ENCODE measurements at regions not wholly inside any gene's neighbourhood (a gene's known extent, or its start where the extent isn't known, plus 50 kb on each side); places are given as distances from the start of the nearest gene placed in this dataset.

DNA sequence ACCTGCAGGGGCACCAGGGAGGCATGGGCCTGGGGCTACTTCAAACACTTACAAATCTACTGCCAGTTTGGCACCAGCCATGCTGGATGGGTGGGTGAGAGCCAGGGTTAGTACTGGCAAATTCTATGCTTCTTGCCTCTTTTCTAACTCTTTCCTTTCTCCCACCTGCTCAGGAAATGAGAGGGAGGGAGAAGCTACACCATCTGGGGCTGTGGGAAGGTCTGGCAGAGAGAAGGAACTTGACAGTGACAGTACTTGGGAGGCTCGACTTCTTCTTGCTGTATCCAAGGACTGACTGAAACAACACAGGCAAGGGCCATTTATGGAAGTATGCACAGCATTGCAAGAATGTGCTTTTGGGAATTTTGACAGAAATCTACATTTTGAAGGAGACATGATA lies 149.6 kb upstream of the DYRK2 start:
- DNase-seq (ENCODE audit: low spot score) = no peak

DNA sequence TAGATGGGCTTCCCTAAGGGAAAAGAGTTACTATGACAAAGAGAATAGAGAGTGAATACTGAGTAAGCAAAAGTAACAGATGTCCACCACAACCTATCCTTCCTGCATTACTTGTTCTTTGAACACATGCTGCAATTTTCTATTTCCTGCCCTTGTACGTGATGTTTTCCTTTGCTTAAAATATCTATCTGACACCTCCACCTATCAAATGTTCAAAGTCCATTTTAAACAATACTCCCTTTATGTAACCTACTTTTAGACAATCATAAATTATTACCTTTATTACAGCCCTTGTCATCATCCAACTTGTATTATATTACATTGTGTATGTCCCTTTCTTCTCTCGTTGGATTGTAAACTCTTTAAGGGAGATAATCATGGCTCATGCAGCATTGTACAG lies 147.2 kb upstream of the DYRK2 start:
- no peak for DNase-seq (ENCODE audit: low spot score)

- DNase-seq (ENCODE audit: low spot score) = no peak
Observed at GRCh38 chr12:67504026-67504425, 144.5 kb upstream of the DYRK2 start.

DNA sequence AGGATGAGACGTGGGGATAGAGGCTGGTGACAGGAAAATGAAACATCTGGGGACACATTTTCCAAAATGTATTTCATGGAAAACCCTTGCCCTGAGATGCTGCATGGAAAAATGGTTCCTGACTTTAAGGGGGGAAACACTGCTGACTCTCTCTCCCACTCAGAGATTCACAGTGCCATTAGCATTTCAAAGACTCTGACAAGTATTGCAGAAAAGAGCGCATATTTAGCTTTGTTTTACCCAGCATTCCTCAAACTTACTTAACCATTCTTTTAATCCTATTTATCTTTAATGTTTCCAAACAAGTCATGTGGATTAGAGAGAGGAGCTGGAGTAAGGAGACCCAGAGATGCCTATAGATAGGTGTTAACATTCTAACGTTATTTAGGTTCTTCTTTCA lies 141.8 kb upstream of the DYRK2 start:
- no peak for DNase-seq (ENCODE audit: low spot score)

GRCh38 chr12:67508830-67509229 lies 139.7 kb upstream of the DYRK2 start:
- DNase-seq (ENCODE audit: low spot score) = no peak

DNA sequence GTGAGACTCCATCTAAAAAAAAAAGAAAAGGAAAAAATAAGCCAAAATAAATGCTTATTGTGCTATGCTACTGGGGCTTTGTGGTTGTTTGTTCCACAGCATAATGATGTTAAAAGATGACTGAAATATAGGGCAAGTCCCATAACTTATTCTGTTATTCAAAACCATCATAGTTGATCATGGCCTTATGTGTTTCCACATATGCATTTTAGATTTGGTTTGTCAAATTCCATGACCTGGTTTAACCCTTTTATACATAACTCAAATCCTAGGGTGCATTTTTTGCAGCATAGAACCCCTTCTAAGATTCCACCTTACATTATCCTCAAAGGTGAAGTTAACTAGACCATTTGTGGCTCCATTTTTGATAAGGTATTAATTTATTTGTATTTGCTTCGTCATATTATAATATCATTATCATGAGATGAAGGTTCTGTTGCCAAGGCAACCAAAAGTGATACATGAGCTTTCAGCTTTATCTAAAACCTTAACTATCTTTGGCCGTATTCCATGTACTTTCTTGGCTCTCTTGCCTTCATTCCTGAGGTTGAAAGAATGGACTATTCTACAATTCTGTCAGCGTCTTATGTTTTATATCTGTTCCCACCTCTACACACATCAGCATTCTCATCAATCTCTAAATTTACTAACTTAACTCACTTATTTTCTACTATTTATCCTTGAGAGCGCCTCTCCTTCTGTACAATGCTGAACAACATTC lies 138.7 kb upstream of the DYRK2 start:
- no peak for DNase-seq (ENCODE audit: low spot score)

DNA sequence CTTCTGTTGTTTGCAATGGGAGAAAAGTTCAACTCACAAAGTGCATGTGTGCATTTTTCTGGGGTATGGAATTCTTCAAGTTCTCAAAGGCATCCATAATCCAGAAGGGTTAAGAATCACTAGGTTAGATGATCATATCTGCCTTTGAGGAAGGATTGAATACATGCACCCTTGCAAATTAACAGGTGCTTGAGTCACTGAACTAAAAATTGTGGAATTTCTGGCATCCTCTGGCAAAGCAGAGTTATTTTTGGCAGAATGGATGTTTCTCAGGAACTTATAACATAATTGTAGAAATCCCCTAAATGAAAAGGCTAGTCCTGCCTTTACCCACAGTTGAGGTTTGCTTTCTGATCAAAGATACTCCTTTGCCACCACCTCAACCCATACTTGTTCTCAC lies 136.5 kb upstream of the DYRK2 start:
- DNase-seq (ENCODE audit: low spot score) = no peak

- no peak for DNase-seq (ENCODE audit: low spot score)
Observed at GRCh38 chr12:67514502-67514901, 134.0 kb upstream of the DYRK2 start.

DNA sequence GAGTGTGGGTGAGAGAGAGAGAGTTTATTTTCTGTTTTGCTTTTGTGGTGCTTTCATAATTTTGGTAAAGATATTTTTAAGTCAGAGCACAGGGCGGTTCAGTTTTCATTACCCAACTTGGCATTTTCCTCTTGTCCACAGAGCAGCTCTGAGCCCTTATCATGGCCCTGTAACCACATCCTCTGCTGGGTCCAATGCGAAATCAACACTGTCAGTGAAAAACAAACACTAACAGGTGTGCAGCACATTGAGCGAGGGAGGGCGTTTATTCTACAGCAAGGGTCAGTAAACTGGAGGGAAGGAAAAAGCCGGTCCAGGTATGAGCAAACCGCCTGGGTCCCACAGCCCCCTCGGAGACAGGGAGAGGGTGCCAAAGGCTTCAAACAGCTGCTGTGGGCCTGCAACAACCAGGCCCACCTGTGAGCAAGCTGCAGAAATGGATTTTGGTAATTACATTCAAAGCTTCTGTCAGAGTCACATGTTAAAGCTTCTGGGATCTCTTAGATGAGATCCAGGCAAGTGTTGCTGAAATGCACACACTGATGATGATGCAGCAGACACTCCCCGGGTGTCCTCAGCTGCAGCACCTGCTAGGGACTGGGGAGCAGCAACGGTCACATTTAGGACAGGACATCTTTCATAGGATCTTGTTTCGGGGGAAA lies 132.7 kb upstream of the DYRK2 start:
- DNase-seq (ENCODE audit: low spot score) = no peak

DNA sequence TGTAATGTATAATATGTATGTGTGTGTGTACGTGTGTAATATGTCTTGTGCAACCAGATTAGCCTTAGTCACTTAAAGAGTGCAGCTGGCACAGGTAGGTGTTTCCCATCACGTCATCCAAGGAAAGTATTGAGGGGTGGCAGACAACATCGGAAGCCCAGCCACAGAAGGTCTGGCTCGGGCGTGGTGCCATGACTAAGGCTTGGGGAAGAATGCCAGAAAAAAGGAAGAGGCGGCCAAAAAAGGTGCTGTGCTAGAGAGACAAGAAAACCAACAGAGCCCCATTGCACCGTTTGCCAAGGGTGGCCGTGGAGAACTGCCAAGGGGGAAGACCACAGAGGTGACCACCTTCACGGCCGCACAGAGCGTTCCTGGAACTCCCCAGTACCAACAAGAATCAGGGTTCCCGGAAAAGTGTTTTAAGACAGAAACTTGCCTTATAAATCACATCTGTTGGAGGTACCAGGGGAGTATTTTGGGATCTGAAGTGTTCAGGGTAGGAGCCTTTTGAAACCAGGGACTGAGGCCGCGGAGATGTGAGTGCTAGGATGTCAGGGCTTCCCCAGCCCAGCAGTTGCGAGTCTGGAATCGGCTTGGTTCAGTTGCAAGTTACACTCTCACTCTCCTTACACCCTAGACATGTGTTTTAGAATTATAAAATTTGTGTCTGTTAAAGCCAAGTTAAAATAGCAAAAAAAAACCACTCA lies 131.2 kb upstream of the DYRK2 start:
- DNase-seq (ENCODE audit: low spot score) = no peak

- DNase-seq (ENCODE audit: low spot score) = no peak
Observed at GRCh38 chr12:67519484-67520433, 128.8 kb upstream of the DYRK2 start.

DNA sequence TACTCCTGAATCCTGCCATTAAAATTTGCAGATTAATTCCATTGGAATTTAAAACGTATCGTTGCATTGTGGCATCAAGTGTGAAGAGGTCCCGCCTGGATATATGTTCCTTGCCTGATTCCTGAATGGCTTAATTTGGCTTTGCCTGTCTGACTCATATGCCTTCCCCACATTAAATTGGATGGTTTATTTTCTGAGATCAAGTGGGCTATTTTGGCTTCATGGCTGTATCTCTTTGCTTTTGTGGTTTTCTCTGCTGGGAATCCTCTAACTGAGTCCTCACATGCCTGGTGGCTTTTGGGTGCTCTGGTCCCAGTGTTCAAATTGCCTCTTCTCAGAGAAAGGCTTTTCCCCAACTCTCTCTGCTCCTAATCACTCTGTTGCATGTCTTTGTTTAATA lies 127.9 kb upstream of the DYRK2 start:
- no peak for DNase-seq (ENCODE audit: low spot score)

- no peak for DNase-seq (ENCODE audit: low spot score)
Observed at GRCh38 chr12:67522222-67522621, 126.3 kb upstream of the DYRK2 start.

DNA sequence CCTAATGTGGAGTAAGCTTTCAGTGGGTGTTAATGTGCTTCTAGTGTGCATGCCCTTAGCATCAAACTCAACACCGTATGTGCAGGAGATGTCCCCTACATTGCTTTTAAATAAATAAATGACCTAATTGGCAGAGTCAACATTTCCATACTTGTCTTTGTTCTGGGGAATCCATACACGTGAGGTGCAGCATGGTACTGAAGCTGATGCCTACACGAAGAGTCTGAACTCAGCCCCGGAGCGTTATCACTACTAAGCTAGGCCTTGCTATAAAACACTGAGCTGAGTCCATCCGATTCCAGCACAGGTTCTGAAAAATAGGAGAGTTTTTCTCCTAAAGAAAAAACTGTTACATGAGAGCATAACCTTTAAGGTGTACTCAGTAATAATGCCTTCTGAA lies 125.0 kb upstream of the DYRK2 start:
- no peak for DNase-seq (ENCODE audit: low spot score)

- no peak for DNase-seq (ENCODE audit: low spot score)
Observed at GRCh38 chr12:67524861-67525616, 123.5 kb upstream of the DYRK2 start.

DNA sequence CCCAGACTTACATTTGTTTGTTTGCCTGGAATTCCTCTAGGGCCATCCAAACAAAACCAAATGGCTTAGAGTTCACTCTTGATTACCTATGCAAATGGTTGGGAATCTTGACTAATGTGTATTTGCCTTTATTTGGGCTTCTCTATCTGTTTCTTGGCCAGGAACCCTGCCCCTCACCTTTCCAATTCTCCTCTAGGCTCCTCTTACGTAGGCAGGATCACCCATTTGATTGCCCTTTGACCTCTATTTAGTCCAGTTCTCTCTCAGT lies 123.0 kb upstream of the DYRK2 start:
- DNase-seq (ENCODE audit: low spot score) = no peak

DNA sequence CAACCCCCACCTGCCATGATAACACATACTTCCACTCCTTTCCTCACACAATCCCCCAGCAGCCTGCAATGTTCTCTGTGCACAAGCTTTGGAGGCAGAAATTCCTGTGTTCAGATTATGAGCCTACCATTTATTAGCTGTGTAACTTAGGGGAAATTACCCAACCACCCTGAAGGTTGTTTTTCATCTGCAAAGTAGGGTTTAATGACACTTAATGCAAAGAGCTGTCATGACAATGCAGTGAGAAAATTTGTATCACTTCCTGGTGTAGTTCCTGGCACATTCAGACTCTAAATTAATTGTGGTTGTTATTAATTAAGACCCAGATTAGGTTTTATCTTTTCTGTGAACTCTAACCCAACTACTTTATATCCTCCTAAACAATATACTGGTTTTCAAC lies 122.4 kb upstream of the DYRK2 start:
- DNase-seq (ENCODE audit: low spot score) = no peak

DNA sequence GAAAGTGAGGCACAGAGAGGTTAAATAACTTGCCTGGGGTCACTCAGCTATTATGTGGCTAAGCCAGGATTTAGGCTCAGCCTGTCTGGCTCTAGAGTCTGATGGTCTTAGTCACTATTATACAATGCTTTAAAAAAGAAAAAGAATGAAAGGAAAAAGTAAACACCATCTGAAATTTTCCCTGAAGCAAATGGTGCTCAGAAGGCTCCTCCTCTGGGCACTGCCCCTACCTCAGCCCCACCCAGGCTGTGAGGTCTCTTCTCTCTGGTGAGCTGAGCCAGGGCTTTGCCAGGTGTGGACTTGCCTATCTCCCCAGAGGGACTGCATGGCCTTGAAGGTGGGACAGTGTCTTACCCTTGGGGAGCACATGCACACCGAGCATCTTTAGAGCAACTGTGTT lies 117.5 kb upstream of the DYRK2 start:
- DNase-seq (ENCODE audit: low spot score) = no peak

DNA sequence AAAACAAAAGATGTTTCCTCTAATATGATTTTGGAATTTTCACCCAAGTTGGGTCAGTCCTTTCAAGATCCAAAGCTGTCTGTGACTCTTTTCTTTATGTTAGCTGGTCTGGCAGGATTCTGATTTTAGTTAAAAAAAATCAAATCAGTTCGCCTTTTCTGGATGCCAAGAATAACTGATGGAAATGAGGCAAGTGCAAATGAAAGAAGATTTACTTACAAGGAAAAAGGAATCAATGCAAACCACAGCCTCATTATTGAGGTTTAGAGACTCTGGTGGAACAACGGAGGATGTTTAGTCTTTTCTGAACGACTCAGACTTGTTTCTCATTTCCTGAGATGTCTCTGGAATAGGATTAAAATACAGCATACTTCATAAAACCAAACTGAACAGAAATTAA lies 117.0 kb upstream of the DYRK2 start:
- no peak for DNase-seq (ENCODE audit: low spot score)

- DNase-seq (ENCODE audit: low spot score) = no peak
Observed at GRCh38 chr12:67533159-67533558, 115.4 kb upstream of the DYRK2 start.

DNA sequence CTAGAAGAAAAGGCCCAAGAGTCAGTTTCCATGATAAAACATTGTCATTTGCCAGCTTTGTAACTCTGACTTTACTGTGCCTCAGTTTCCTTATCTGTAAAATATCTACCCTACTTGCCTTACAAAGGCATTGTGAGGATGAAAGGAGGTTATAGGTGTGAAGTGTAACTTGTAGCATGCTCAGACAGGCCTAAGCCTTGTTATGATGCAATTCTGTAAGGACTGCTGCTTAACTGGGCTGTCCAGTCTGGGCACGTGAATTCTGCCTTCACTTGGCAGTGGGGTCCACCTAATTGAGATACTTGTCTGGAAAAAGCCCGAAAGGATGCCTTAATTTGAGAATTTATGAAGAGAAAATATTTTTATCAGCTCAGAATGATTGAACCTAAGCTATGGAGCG lies 114.5 kb upstream of the DYRK2 start:
- no peak for DNase-seq (ENCODE audit: low spot score)

GRCh38 chr12:67534681-67535080 lies 113.9 kb upstream of the DYRK2 start:
- no peak for DNase-seq (ENCODE audit: low spot score)

Measured in germinal center (tissue), 1 donor.